Small intestine (tissue), 7 donors: ENCODE measurements at regions not wholly inside any gene's neighbourhood (a gene's known extent, or its start where the extent isn't known, plus 50 kb on each side); places are given as distances from the start of the nearest gene placed in this dataset.

Experiments
- DNase-seq, 2 donors: peaks; one replicate each; pipeline versions ENCODE4 v3.0.0 to v3.0.0-alpha.2; 2013
- FAIRE-seq: peaks from 2 replicates; lab custom pipeline; 2012; peaks lifted over from hg19 to GRCh38; lab: Jason Lieb, UNC
- H3K27ac ChIP-seq, 3 donors: one replicate each; pipeline ENCODE4 v1.5.1; 2013; ENCODE audit warnings: low read length in 2 of 3, mild to moderate bottlenecking in 2 of 3, control low read depth in 1 of 3, inconsistent platforms in 1 of 3, low read depth in 1 of 3, moderate library complexity in 1 of 3
- H3K27me3 ChIP-seq, 3 donors: one replicate each; pipeline ENCODE4 v1.6.1; 2013; ENCODE audit warnings: low read length in 3 of 3, inconsistent platforms in 1 of 3; ENCODE audit not compliant: control insufficient read depth in 3 of 3, insufficient read depth in 3 of 3
- H3K36me3 ChIP-seq, 3 donors: one replicate each; pipeline ENCODE4 v1.6.1; 2013; ENCODE audit warnings: low read length in 3 of 3, inconsistent platforms in 1 of 3, low read depth in 1 of 3, mild to moderate bottlenecking in 1 of 3, moderate library complexity in 1 of 3; ENCODE audit not compliant: control insufficient read depth in 3 of 3, insufficient read depth in 2 of 3
- H3K4me1 ChIP-seq, 3 donors: one replicate each; pipeline ENCODE4 v1.6.1; 2013; ENCODE audit warnings: low read length in 2 of 3, inconsistent platforms in 1 of 3, low read depth in 1 of 3, mild to moderate bottlenecking in 1 of 3, moderate library complexity in 1 of 3; ENCODE audit not compliant: control insufficient read depth in 3 of 3, insufficient read depth in 2 of 3
- H3K4me3 ChIP-seq, 3 donors: one replicate each; pipeline ENCODE4 v1.5.1; 2013; ENCODE audit warnings: low read length in 3 of 3, control low read depth in 1 of 3, inconsistent platforms in 1 of 3, low read depth in 1 of 3, mild to moderate bottlenecking in 1 of 3, moderate library complexity in 1 of 3
- H3K9me3 ChIP-seq, 2 donors: one replicate each; pipeline ENCODE4 v1.6.1; 2013; ENCODE audit warnings: low read depth in 1 of 2, low read length in 1 of 2; ENCODE audit not compliant: control insufficient read depth in 2 of 2, insufficient read depth in 1 of 2
- WGBS, 3 donors: extraction: QIAGEN DNeasy Blood & Tissue Kit; methylation state at CpG; one replicate each; pipeline ENCODE4 v1.1.7; 2013; 5-methylcytosine and 5-hydroxymethylcytosine counted together
- donor health status: healthy with polysubstance abuse.
- donor health status: control.
- donor health status: control.
- donor health status: Bipolar disorder and iron deficiency.
- donor health status: healthy.

GRCh38 chr1:29489471-29489870 lies 253.1 kb downstream of the PTPRU start:
- WGBS, 3 donors = 85 to 90% (median 85%) methylated on average over 5 of the region's 5 CpGs
- no peak for FAIRE-seq
- no peak overlapping the region for H3K27ac ChIP-seq

GRCh38 chr1:29488794-29489311 lies 252.5 kb downstream of the PTPRU start:
- Histone ChIP-seq H3K4me1 (no peaks in the 10 kb centered on the region), H3K27ac (no peak overlapping the region), H3K9me3 (no peaks in the 10 kb centered on the region), H3K4me3 (no peak overlapping the region), H3K36me3 (no peaks in the 10 kb centered on the region), H3K27me3 (peaks cover 0 to 7% (median 0%) of the 10 kb centered on the region in 3 donors)
- FAIRE-seq (no peak), DNase-seq (peak in 1 of 2 donors; percentile 53)
- WGBS, 3 donors = 57 to 78% (median 67%) methylated on average over 11 of the region's 11 CpGs

More at GRCh38 chr1:29489471-29489870, 253.1 kb downstream of the PTPRU start:
- DNase-seq = no peak
- H3K4me3 ChIP-seq = no peak overlapping the region
- no peaks in the 10 kb centered on the region for H3K36me3 ChIP-seq
- H3K27me3 ChIP-seq = peaks cover 0 to 7% (median 0%) of the 10 kb centered on the region in 3 donors
- no peaks in the 10 kb centered on the region for H3K9me3 ChIP-seq
- no peaks in the 10 kb centered on the region for H3K4me1 ChIP-seq

GRCh38 chr1:29488086-29488793 lies 251.9 kb downstream of the PTPRU start:
- FAIRE-seq = no peak
- no peaks in the 10 kb centered on the region for H3K4me1 ChIP-seq
- peaks cover 0 to 7% (median 0%) of the 10 kb centered on the region in 3 donors for H3K27me3 ChIP-seq
- H3K27ac ChIP-seq = no peak overlapping the region
- no peak overlapping the region for H3K4me3 ChIP-seq
- no peaks in the 10 kb centered on the region for H3K9me3 ChIP-seq
- 79 to 89% (median 83%) methylated on average over 21 to 22 of the region's 22 CpGs for WGBS, 3 donors
- no peak for DNase-seq
- no peaks in the 10 kb centered on the region for H3K36me3 ChIP-seq

GRCh38 chr1:29487291-29487690 lies 251.0 kb downstream of the PTPRU start:
- Histone ChIP-seq H3K27ac (no peak overlapping the region), H3K36me3 (no peaks in the 10 kb centered on the region), H3K4me1 (no peaks in the 10 kb centered on the region), H3K27me3 (peaks cover 0 to 7% (median 0%) of the 10 kb centered on the region in 3 donors), H3K9me3 (no peaks in the 10 kb centered on the region), H3K4me3 (no peak overlapping the region)
- no peak for DNase-seq
- no peak for FAIRE-seq
- 70 to 85% (median 74%) methylated on average over 6 of the region's 6 CpGs for WGBS, 3 donors

- Histone ChIP-seq H3K4me1 (no peaks in the 10 kb centered on the region), H3K36me3 (no peaks in the 10 kb centered on the region), H3K27ac (no peak overlapping the region), H3K27me3 (peaks cover 0 to 11% (median 0%) of the 10 kb centered on the region in 3 donors), H3K4me3 (no peak overlapping the region), H3K9me3 (no peaks in the 10 kb centered on the region)
- 62 to 76% (median 63%) methylated on average over 5 of the region's 5 CpGs for WGBS, 3 donors
- FAIRE-seq (no peak), DNase-seq (no peak)
These were observed 249.0 kb downstream of the PTPRU start for GRCh38 chr1:29485096-29485925.

GRCh38 chr1:29482991-29483390 lies 246.7 kb downstream of the PTPRU start:
- H3K27ac ChIP-seq = no peak overlapping the region
- FAIRE-seq (no peak), DNase-seq (no peak)
- no peaks in the 10 kb centered on the region for H3K36me3 ChIP-seq
- 45 to 57% (median 50%) methylated on average over 6 of the region's 6 CpGs for WGBS, 3 donors
- no peak overlapping the region for H3K4me3 ChIP-seq
- peaks cover 0 to 17% (median 14%) of the 10 kb centered on the region in 3 donors for H3K27me3 ChIP-seq
- H3K9me3 ChIP-seq = no peaks in the 10 kb centered on the region
- H3K4me1 ChIP-seq = no peaks in the 10 kb centered on the region

GRCh38 chr1:29482064-29482463 lies 245.7 kb downstream of the PTPRU start:
- no peaks in the 10 kb centered on the region for H3K4me1 ChIP-seq
- peaks cover 0 to 17% (median 16%) of the 10 kb centered on the region in 3 donors for H3K27me3 ChIP-seq
- no peak for FAIRE-seq
- no peak overlapping the region for H3K27ac ChIP-seq
- WGBS, 3 donors = 83 to 89% (median 87%) methylated on average over 2 of the region's 2 CpGs
- no peak for DNase-seq
- H3K9me3 ChIP-seq = no peaks in the 10 kb centered on the region
- no peaks in the 10 kb centered on the region for H3K36me3 ChIP-seq
- H3K4me3 ChIP-seq = no peak overlapping the region

- Histone ChIP-seq H3K9me3 (no peaks in the 10 kb centered on the region), H3K36me3 (no peaks in the 10 kb centered on the region), H3K27ac (no peak overlapping the region), H3K4me1 (no peaks in the 10 kb centered on the region), H3K27me3 (peaks cover 0 to 17% (median 16%) of the 10 kb centered on the region in 3 donors), H3K4me3 (no peak overlapping the region)
- WGBS, 3 donors = 54 to 72% (median 71%) methylated on average over 5 of the region's 5 CpGs
- no peak for FAIRE-seq
- no peak for DNase-seq
These were observed 244.7 kb downstream of the PTPRU start for GRCh38 chr1:29481031-29481430.
